HL-60 (cell line): ENCODE measurements at regions not wholly inside any gene's neighbourhood (a gene's known extent, or its start where the extent isn't known, plus 50 kb on each side); places are given as distances from the start of the nearest gene placed in this dataset.

Experiments used
- CTCF ChIP-seq: IDR thresholded peaks from one replicate; pipeline ENCODE4 v1.5.1; 2011; ENCODE audit warnings: low read length, control low read depth, inconsistent platforms; ENCODE audit not compliant: insufficient read depth
- GABPA ChIP-seq: IDR thresholded peaks from 2 replicates; pipeline ENCODE4 v1.6.1; 2012; ENCODE audit warnings: low read depth
- REST ChIP-seq: IDR thresholded peaks from 2 replicates; pipeline ENCODE4 v1.6.1; 2012; ENCODE audit warnings: low read depth; ENCODE audit not compliant: insufficient replicate concordance

DNA sequence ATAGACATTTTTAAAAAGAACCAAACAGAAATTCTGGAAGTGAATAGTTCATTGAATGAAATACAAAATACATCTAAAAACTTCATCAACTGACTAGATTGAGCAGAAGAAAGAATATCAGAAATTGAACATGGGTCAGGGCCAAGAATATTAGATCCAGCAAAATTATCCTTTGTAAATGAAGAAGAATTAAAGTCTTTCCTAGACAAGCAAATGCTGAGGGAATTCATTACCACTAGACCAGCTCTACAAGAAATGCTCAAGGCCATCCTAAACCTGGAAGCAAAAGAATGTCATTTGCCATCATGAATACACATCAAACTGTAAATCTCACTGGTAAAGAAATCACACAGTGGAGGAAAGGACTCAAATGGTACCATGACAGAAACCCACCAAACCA, 72.7 kb upstream of the RPL34 start:
- TF ChIP-seq CTCF (no peak), REST (no peak), GABPA (no peak)
